IPS DF 4.7 (cell line): ENCODE measurements at regions not wholly inside any gene's neighbourhood (a gene's known extent, or its start where the extent isn't known, plus 50 kb on each side); places are given as distances from the start of the nearest gene placed in this dataset.

Experiments
- DNase-seq: peaks from one replicate; pipeline ENCODE4 v3.0.0-alpha.2; 2013; ENCODE audit warnings: low spot score; ENCODE audit errors: extremely low read depth

DNA sequence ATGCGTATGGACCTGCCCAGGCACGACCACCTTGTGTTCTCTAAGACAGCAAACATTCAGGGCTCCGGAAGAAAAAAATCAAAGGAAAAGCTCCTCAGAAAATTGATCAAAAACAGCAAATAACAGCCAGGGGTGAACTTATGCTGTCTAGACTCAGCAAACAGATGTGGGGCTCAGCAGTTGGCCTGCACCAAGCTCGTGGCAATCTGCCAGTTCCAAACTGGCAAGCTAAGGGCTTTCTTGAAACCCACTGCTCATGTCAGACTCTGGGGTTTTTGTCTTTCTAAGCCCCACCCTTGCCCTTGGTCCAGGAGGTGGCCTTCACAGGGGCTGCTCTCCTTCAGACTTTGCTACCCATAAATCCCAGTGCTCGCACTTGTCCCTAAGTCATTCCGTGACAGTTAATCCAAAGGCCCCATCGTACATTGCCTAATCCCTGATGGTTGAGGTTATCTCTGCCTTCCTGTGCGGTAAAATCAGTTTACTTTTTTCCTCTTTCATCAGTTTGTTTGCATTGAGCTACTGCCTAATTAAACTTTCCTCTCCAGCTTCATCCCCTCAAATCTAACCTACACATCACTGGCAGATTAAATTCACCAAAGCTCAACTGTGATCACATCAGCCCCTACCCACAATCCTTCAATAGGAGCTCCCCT, 408.0 kb downstream of the LRATD1 start:
- DNase-seq, result no peak

DNA sequence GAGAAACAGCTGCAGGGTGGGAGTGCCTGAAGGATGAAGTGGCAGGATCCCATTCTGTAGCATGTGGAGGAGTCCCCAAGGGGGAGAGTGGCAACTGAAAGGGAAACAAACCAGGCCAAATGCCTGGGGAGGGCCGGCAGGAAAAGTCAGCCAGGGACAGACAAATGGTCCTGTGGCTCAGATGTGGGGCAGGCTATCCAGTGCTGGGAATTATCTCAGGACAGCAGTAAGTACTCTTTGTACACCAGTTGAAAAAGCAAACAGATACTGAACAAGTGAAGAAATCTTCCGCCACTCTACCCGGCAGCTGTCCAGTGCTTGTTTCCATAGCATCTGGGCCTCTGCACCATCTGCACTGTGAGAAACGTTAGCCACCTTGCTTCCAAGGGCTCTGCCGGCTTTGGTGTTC, 408.9 kb downstream of the LRATD1 start:
- DNase-seq, result no peak

DNA sequence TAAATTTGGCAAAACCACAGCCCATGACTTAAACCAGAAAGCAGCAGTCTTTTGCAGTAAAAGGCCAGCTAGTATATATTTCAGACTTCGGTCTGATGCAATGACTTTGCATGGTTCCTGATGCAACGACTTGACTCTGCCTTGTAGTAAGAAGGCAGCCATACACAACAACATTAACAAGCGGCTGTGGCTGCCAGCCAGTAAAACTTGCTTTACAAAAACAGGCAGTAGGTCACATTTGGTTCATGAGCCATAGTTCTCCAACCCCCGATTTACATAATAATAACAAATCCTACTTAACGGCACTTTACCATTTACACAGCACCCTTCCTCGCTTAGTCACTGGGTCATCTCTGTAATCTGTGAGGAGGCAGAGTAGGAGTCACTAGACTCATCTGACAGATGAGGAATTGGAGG, 410.3 kb downstream of the LRATD1 start:
- DNase-seq, result no peak

DNA sequence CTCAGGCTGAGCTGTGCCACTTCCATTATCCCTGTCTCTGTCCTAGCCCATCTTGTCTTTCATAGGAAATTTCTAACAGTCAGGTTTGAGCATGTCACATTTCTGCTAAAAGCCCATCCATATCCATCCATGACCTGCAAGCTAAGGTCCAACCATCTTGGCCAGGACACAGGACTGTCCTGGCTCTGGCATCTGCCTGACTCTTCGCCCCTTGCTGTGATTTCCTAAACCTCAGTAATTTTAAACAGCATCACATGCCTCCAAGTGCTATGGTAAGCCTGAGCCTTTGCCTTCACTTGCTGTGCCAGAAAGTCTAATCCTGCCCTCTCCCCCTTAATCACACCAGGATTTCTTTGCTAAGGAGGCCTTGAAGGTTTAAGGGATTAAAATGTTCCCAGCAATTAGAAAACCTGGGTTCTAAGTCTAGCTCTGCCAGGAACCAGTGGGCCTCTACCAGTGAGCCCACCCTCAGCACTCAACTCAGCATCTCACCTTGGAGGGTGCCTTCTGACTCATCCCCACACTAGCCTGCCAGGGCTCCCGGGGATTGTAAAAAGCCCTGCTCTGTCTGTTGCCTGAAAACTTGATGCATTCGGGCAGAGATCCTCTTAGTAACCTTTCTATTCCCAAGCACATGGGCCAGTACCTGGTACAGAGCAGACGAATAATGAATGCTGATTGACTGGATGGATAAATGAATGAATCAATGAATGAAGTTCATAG, 411.0 kb downstream of the LRATD1 start:
- DNase-seq, result no peak

DNA sequence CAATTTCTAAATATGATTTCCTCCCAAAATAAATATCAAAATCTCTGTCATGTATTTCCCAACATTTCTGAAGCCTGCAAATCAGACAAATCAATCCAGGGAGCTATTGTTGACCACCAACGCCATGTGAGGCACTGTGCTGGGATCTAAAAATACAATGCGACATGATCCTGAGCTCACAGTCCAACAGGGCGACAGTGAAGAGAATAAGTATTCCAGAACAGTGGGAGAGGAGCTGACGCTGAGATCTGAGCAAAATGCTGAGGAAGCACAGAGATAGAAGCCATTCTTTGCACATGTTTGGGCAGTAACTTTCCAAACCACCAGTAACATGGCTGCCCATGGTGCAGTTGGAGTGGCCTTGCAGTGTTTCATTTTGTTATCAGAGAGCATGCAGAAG, 412.5 kb downstream of the LRATD1 start:
- DNase-seq, result no peak

DNA sequence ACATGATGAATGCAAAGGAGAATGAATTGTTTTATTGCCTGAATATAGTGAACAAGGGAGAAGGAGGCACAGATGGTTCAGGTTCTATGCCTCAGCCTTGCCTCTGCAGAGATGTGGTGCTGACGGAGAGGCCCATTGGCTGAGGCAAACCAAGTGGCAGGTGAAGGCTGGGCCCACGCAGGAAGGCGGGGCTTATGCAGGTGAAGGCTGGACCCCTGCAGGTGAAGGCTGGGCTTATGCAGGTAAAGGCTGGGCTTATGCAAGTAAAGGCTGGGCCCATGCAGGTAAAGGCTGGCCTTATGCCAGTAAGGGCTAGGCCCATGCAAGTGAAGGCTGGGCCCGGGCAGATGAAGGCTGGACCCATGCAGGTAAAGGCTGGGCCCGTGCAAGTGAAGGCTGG, 414.7 kb downstream of the LRATD1 start:
- DNase-seq, result no peak

DNA sequence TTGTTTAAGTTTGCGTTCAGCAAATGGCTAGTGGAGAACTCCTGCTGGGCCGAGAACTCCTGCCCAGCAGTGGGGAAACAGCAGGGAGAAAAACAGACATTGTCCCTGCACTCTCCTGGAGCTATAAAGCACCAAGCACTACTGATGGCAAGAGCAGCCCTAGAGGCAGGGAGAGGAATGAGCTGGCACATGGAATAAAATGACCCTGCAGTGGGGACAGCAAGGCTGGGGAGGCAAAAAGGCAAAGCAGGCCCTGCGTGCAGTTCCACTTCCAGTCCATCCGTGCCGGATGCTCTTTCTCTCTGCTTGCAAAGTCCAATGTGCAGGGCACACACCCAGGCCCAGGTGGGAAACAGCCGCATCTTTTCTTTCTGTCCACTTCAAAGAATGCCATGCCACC, 415.5 kb downstream of the LRATD1 start:
- no peak for DNase-seq

DNA sequence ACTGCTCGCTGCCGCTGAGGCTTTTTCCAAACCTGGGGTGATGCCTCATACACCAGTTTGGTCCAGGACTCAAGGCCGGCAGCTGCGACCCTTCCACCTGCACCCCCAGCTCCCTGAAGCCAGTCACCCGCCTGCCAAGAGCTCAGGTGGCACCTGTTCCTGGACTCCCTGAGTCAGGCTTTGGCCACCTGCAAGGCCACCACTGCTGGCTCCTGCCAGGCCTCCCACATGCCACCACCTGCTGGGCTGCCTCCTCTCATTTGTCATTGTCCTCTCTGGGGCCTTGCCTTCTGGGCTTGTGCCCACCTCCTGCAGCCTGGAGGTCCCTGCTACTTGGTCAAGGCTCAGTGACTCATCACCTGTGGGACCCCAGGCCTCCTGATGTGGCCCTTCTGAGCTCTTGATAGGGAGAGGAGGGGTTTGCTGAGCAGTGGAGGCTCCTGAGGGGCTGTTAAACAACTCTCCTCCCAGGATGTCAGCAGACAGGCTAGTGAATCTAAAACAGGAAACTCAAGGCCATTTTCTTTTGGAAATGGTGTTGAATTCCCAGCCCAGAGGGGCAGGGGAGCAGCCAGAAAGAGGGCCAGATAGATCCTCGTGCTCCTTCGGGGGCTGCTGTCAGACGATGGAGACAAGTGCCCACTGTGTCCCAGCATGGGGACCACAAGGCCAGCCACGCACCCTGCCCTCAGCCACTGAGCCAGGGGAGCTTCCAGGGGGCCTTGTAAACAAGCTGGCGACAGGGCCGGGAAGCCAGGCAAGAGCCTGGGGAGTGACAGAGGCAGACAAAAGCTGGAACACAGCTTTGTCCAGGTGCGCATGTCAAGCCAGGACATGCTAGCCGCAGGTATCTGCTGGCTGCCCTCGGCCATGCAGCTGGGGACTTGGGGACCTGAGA, 416.8 kb downstream of the LRATD1 start:
- DNase-seq, result no peak

DNA sequence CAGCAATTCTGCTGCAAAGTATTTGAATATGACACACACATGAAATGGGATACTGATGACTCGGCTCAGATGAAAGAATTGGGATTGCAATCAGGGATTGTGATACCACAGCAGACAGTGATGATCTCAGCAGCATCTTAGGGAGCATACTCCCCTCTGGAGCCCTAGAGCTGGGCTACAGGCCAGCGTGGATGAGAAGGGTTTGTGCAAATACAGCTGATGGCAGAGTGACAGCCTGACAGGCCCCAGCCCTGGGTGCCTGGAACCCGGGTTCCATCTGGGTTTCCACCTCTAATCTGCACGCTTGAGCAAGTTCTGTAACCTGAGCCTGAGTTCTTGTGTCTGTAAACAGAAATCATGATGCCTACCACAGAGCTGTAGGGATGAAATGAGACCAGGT, 418.0 kb downstream of the LRATD1 start:
- no peak for DNase-seq

DNA sequence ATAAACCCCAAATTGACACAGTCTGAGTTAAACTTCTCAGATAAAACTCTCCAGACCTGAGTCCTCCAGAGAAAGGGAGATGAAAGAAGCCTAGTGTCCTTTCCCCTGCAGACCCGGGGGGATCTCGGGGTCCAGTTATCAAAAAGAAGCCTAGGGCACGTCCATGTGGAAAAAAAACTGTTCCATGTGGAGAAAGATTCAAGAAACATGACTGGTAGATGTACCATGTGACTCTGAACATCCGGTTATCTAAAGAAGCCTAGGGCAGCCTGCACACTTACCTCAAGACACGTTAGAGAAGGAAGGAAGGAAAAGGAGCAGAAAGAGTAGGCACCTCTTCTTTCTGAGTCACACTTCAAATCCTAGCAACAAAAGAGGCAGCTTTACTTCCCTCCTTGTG, 421.0 kb downstream of the LRATD1 start:
- no peak for DNase-seq

DNA sequence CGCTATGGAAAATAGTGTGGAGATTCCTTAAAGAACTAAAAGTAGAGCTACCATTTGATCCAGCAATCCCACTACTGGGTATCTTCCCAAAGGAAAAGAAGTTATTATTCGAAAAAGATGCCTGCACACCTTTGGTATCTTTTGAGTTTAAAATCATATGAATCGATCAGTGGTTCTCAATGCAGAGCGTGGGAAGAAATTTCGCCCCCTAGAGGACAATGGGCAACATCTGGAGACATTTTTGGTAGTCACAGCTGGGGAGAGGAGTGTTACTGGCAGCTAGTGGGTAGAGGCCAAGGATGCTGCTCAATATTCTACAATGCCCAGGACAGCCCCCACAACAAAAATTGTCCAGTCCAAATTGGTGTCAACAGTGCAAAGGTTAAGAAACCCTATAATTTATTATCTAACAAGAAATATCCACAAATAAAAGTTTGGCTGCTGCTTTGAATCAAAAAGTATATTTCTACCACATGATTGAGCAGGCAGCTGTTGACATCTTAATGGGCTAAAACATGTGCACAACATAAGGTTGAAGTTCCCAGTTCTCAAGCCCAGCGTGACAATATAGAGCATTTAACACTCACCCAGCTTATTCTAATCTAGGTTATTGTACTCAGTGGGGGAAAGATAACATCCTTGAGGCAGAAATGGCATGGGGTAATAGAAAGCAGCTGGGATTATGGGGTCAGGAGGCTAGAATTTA, 425.7 kb downstream of the LRATD1 start:
- no peak for DNase-seq

DNA sequence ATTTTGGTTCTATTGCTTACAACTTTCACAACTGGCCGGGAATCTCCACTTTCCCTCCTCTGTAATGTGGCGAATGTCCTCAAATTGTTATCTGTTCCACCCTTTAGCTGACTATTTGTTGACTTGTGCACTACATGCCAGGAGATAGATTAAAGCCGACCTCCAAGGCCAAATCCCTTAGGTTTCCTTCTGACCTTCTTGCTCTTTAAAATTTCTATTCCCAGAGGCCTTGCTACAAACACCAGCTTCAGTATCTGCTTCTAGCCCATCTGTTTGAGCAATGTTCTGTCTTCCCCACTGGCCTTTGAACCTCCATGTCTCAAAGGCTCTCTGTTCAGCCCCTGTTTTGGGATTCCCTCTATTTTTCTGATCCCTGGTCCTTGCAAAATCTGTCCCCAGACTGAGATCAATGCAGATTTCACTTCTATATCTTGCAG, 426.2 kb downstream of the LRATD1 start:
- no peak for DNase-seq

DNA sequence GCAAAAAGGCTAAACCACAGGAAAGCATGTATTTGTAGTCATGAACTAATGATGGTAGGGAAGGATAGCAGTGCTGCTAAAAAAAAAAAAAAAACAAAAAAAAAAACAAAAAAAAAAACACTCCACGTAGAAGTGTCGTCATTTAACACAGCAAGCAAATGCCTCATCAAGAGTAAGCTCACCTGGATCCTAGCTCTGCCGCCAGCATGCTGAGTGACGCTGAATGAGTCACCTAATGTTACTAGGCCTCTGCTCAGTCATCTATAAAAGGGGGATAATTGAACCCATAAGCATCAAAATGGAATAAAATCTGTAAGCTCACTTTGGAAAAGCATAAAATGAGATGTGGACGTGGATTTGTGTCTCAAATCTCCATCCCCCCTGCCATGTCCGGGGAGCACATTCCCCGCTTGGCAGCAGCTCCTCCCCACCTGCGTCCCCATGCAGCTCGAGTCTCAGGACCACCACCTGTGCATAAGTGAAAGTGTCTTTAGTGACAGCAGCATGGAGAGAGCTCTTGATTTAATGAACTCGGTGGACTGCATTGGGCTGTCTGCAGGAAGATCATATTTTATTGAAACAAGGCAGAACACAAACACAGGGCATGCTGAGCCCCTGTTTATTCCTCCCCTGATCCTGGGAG, 427.5 kb downstream of the LRATD1 start:
- DNase-seq, result no peak

DNA sequence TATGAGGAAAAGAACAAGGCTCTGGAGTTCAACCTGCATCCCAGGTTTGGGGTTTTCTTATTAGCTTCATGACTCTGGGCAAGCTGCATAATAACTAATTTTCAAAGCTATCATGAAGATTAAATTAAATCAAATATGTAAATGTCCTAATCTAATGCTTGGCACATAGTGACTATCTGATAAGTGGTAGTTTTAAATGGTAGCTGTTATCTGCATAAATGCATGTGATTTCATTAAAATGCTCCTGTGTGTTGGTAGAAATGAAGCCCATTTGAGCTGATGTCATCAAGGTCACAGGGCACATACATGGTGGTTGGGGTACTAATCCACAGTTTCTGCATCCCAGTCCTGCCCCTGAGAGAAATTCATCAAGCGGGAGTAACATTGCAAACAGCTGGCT, 428.8 kb downstream of the LRATD1 start:
- DNase-seq, result no peak

DNA sequence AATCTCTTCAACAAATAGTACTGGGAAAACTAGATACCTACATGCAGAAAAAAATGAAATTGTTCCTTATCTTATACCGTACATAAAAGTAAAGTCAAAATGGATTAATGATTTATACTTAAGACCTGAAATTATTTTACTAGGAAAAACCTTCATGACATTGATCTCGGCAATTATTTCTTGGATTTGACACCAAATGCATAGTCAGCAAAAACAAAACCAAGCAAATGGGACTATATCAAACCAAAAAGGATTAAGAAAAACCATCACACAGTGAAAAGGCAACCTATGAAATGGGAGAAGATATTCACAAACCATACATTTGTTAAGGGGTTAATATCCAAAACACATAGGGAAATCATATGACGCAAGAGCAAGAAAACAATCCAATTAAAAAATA, 433.6 kb downstream of the LRATD1 start:
- DNase-seq, result no peak

DNA sequence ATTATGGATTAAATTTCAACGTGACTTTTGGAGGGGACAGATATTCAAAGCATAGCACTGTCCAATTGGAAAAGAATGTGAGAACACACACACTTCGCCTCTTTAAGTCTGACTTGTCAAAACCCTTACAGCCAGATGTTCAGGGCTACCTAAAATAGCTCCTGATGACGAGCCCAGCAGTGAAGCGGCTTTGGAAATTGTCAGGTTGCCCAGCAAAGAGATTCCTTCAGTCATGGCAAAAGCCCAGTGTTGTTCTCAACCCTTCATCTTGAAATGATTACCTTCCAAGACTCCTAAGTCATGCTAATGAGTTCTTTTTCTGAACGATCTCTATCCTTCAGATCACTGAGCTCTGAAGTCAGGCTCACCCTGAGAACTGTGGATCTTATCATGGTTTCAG, 436.6 kb downstream of the LRATD1 start:
- no peak for DNase-seq

DNA sequence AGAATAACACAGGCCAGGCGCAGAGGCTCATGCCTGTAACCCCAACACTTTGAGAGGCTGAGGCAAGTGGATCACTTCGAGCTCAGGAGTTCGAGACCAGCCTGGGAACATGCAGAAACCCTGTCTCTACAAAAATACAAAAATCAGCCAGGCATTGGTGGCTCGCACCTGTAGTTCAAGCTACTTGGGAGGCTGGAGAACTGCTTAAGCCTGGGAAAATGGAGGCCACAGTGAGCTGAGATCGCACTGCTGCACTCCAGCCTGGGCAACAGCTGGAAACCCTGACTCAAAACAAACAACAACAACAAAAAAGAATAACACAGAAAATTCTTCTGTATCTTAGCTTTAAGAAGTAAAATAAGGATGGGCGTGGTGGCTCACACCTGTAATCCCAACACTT, 440.3 kb downstream of the LRATD1 start:
- DNase-seq, result no peak

DNA sequence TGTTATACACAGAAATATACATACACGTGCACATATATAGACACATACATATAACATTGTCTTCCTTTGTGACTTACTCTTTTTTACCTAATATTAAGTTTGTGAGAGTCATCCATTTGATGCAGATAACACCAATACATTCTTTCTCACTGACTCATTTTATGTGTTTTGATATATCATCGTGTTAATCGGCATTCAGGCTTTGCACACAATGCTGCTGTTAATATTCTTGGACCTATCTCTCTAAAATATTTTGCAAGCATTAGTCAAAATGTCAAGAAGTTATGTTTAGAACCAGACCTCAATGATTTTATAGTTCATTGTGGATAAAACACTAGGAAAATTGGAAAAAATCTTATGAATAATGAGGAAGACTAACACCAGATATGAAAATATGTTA, 441.1 kb downstream of the LRATD1 start:
- DNase-seq, result no peak

DNA sequence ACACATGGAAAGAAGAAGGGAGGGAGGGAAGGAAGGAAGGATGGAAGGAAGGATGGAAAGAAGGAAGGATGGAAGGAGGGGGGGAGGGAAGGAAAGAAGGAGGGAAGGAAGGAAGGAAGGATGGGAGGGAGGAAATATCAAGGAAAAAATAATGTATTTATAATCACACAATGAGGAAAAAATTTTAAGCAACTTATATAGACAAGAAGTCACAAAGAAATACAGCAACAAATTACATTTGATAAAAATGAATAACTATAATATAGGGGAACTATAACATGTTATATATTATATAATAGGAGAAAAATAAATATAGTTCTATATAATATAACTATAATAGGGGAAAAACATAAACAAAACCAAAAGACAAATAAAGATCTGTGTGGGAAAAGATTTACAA, 441.8 kb downstream of the LRATD1 start:
- DNase-seq, result no peak

DNA sequence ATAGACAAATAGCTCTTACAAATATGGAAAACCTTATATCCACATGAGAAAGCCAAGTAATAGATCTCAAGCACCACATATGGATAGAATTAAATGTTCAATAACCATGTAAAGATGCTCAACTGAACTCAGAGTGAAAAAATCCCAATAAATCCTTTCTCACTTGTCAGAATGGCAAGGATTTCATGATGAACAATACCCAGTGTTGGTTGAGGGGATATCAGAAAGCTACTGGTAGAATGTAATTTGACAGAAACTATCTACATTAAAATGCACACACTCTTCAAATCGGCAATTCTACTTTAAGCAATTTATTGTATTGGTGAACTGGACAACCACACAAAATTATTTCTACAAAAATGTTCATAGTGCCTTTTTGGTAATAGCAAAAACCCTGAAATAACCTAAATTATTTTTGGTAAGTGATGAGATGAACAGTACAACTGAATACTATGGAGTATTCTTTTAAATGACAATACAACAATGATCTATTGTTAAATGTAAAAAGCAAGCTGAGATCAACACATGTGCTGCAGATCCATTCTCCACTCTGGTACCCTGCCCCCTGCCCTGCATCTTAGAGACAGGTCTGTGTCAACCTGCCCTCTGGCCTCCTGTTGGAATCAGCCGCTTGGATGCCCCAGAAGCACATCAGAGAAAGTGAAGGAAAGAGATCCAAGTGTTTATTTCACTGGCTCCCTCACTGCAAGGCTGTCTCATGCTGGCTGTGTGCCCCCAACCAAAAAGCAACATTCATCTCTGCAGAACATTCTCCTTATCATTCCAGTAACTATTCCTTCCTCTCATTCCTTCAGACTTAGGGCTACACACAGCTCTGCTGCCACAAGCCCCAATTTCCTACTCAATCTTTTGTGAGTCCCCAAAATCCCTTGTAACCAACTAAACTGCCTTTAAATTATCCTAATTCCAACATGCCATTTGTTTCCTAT, 442.5 kb downstream of the LRATD1 start:
- DNase-seq, result no peak
